Medulla oblongata (tissue), 1 donor: ENCODE measurements at regions not wholly inside any gene's neighbourhood (a gene's known extent, or its start where the extent isn't known, plus 50 kb on each side); places are given as distances from the start of the nearest gene placed in this dataset.
A peak's percentile ranks its signal among the peaks of the same experiment; 100 is the strongest.

ENCODE experiments used
- DNase-seq: peaks from one replicate; pipeline ENCODE4 v3.0.0-alpha.2; 2015; ENCODE audit errors: extremely low spot score

DNA sequence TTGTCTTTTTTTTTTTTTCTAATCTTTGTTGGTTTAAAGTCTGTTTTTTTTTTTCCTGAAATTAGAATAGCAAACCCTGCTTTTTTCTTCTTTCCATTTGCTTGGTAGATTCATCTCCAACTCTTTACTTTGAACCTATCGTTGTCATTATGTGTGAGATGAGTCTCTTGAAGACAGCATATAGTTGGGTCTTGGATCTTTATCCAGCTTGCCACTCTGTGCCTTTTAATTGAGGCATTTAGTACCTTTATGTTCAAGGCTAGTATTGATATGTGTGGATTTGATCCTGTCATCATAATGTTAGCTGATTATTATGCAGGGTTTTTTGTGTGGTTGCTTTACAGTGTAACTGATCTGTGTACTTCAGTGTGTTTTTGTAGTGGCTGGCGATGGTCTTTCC, 383.8 kb downstream of the MAN2A1 start:
- DNase-seq: no peak

DNA sequence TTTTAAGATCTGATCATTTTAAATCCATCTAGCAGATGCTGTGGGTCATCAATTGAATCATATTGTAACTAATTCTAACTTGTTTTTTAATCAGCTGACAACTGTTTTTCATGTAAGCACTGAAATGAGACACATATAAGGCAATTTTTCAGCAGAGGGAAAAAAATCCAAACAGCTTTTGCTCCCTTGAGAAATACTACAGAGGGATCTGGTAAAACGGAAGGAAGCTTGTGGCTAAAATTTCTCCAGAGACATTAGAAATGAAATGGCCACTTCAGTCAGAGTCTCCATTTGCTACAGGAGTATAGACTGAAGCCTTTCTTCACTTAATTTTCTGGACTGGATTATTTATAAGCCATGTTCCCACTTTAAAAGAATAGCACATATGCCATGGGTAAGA, 385.9 kb downstream of the MAN2A1 start:
- DNase-seq: no peak

DNA sequence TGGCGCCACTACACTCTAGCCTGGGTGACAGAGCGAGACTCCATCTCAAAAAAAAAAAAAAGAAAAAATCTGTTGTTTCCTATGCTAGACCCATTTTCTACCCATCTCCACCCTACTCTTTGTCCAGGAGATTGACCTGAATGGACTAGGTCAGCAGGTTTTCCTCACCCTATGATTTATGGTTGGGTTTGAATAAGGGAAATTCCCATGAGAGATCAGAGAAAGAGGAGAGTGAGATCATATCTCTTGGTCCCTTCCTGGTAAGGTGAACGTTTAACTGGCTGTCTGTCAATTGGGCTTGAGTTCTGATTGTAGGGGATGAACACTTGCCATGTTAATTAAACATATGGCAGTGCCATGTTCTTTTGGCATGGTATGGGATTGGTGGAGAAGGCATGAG, 387.4 kb downstream of the MAN2A1 start:
- no peak for DNase-seq

DNA sequence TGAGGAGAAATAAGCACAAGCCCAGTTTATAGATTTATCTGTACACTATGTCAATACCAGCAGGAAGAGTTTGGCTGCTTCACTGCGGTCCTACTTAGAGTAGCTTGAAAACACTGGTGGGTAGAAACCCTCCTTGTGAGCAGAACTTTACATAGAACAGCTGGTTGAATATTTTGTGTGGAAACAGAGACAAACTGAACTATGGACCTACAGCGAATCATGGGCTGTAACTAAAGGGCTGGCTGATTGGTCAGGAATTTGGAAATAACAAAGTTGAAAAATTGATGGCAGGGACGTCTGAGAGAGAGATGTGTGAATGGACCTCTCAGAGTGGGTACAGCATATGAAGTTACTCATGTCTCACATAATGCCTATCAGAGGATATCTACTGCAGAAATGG, 392.5 kb downstream of the MAN2A1 start:
- no peak for DNase-seq

DNA sequence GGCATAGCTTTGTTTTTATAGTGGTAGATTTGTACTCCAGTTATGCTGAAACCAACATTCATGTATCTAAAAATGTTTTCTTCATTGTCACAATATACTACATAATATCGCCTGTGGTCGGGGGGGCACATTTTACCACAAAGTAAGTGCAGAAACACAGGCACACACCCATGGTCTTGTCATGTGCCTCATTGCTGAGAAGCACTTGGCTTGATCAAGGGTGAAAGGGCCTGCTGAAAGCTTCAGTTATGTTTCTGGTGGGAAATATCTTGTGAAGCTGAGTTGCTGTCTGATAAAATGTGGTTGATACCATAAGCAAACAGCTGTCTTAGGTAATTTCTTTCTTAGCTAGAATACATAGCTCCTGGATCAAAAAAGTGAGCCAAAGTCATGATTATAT, 393.1 kb downstream of the MAN2A1 start:
- no peak for DNase-seq

DNA sequence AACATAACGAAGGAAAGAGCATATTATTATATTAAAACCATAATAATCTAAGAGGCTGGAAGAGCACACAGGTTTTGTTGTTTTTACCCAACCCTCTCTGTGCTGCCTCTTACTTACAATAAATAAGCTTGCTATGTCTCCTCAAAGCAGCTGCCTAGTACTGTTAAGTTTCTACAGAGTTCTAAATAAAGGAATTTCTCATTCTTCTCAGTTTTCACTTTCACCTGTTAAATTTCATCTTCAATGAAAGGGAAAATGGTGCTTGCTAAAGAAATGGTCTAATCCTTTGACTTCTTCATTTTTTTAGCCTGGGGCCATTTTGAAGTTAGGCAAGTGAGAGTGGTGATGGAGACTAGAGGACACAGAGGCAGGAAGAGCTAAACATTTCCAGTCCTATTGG, 396.1 kb downstream of the MAN2A1 start:
- no peak for DNase-seq

DNA sequence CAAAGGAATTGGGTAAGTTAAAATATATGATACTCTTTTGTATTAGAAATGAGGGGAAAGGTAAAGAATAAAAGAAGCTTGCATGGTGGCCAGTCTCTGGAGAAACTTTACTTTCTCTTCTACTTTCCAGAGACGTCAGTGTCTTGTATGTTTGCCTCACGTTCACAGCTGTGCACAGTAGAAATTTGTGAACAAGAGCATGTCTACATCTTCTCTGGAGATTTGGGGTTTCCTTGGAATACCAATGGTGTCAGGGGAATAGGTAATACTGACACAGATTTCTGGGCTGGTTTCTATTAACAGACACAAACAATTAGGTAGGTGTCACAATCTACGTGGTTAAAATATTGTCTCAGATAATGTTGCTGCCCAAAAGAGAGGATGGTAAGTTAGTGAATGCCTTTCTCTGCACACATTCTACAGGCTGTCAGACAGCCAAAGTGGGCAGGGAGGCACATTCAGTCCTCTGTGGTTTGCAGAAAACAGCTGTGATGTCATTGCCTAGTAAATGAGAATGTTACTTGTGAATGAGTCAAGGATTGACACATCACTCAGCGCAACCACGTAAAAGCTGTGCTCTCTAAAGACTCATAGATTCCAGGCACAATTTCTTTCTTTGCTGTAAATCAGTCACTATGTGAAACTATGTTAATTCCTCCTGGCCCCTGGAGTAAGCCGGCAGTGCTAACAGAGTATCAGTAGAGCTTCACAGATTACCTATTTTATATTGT, 397.1 kb downstream of the MAN2A1 start:
- DNase-seq: peak; percentile 35

DNA sequence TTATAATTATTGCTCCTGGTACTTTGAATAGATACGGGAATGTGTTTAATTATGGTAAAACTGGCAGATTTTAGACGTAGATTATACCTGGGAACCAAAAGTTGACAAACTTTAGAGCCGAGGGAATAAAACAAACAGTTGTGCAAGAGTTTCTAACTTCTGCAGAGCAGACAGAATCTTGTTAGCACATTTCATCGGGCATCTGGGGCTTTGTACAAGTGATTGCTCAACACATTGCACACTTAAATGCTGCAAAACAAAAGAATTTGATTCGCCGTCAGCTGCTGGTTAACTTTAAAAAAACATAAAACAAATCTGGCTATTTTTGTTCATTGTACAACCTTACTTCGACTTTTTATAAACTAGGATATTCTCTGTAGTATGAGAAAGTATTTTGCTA, 398.1 kb downstream of the MAN2A1 start:
- peak; percentile 19 for DNase-seq

DNA sequence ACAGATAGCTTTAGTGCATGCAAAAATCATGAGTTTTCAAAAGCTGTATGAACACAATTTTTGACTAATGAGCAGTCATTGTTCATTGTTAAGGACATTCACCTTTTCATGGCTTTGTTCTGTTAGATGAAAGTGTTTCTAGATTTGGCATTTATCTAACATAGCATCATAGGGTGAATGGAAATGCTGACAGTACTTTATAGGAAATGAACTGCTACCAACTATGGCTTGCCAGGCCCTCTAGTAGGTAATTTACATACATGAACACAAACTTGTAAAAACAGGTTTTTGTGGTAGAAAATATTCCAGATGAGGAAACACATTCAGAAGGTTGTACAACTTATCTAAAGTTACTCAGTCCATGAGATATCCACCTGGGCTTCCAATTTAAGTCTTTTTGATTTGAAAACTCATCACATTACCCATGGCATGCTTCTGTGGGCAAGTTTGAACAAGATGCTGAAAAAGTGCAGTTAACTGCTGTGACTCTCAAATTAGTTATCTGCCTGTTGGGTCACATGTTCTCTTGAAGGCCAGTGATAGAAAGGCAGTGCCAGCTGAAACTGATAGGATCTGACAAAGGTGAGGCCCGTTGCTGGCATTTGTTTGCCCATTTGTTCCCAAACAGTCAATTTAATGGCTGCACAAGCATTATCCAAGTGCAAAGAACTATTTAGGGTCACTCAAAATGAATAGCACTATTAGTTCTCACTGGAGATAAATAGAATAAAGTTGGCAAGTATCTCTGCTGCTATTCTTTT, 399.1 kb downstream of the MAN2A1 start:
- no peak for DNase-seq

DNA sequence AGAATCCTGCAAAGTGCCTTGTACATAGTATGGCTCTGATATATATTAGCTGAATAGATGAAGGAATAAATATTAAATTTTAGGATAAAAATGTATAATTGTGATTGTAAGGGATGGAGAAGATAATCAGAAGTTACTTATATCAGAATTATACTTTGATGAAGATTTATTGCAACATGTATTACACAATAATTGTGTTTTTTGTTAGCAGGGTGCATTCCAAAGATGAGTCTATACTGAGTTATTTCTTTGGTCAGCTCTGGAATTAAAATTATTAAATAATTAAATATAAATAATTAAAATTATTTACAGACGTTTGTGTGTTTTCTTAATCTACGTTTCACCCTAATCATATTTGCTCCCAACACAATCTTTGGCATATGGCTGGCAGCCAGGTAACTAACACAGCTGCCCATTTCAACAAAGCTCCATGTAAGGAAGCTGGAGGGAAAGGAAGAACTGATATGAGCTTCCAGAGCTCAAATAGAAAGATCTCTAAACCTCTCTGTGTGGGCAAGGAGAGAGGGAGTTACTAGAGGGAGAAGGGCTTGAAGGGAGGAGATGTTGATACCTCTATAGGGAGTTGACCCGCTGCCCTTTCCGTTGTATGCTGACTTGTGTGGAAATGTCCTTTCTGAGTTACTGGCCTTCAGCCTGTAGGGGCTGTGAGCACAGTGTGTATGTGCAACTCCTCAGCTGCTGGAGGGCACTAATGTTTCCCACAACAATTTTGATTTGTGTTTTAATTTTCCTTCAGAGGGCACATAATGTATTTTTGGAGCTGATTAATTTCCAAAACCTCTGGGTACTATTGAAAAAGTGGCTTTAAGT, 403.4 kb downstream of the MAN2A1 start:
- no peak for DNase-seq

DNA sequence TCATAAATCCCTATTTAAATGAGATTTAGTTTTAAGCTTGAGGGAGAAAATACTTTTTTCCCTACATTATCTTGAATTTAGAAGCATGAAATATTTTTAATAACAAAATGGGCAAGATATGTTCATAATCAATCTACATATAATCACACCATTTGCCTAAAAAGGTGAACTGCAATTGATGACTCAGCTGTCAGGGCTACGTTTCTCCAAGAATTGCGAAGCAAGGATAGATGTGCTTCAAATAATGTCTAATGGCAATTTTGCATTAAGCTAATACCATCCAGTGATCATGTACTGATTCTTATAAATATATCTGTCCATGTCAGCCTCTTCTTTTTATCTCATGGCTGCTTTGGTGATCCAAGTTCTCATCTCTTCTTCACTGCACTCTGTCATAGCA, 404.4 kb downstream of the MAN2A1 start:
- DNase-seq: no peak

DNA sequence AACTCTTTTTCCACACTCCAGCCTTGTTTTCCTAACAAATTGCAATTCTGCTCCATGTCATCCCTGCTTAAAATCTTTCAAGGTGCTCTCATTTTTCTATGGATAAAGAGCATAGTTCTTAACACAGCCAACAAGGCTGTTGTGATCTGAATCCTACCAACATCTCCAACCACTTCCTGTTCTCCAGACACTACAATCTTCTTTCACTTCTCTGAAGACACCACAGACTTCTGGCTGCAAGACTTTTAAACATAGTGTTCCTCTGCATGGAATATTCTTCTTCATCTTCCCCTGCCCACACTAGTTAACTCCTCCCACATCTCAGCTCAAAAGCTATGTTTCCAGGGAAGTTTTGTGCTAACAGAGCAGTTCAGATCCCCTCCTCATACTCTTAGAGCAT, 404.8 kb downstream of the MAN2A1 start:
- peak; percentile 45 for DNase-seq

DNA sequence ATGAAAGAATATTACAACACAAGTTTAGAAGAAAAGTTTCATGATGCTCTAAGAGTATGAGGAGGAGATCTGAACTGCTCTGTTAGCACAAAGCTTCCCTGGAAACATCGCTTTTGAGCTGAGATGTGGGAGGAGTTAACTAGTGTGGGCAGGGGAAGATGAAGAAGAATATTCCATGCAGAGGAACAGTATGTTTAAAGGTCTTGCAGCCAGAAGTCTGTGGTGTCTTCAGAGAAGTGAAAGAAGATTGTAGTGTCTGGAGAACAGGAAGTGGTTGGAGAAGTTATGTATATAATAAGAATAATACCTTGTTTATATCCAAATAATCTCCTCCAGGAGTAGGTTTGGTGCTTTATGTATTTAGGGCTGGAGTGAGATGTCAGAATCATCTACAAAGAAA, 406.7 kb downstream of the MAN2A1 start:
- DNase-seq: peak; percentile 25

DNA sequence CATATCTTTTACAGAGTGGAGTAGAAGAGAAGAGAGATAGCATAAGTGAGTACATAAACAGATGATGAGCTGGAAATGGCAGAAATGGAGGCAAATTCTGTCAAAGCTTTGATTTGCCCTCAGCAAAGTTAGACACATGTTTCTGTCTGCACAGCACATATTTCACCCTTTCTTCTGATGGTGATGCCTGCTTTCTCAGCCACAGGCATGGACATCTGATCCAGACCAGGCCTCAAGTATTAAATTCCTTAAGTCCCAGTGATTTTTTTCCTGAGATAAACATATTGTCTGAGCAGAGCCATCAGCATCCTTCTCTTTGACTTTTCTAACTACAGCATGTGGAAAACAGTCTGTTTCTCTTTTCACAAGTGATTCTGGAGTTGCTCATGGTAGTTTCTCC, 409.8 kb downstream of the MAN2A1 start:
- no peak for DNase-seq

DNA sequence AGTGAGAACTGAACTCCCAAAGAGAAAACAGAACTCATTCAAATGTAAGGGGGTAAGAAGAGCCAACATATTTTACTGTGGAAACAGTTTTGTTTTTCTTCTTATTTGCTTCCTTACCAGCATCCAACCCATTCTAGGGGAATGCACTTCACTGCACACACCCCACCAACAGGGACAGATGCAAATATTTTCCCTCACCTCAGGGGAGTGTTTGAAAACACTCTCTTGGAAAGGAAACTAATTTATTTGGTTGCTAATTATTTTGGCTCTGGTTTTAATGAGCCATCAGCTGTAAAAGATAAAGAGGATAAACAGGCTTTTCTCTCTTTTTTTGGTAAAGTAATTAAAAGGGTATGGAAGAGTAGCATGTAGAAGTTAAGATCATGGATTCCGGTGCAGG, 413.4 kb downstream of the MAN2A1 start:
- DNase-seq: no peak

DNA sequence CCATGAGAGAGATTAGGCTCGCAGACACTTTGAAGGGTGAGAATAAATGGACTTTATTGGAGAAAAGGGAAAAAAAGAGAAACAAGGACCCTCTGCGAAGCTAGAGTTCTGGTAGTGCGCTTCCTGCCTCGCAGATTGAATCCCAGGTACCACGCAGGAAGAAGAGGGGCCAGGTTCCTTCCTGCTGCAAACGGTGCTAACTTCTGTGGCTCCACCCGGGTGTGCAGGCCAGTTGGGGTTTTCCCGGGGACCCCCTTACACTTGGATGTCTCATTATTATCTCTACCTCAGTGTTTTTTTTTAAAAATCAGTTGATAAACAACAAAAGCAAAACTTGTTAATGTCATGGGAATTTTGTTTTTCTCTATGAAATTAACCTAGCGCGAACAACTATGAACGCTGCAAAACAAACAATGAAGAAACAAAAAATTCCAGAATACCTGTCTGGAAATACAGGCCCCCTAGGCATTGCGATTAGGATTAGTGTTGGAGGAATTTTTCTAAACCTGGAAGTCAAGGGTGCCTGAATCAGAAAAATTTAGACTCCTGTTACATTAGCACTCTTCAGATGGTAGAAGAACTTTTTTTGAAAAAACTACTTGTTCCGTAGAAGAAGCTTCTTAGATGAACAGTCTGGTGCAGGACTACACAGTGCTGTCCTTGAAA, 414.5 kb downstream of the MAN2A1 start:
- no peak for DNase-seq

DNA sequence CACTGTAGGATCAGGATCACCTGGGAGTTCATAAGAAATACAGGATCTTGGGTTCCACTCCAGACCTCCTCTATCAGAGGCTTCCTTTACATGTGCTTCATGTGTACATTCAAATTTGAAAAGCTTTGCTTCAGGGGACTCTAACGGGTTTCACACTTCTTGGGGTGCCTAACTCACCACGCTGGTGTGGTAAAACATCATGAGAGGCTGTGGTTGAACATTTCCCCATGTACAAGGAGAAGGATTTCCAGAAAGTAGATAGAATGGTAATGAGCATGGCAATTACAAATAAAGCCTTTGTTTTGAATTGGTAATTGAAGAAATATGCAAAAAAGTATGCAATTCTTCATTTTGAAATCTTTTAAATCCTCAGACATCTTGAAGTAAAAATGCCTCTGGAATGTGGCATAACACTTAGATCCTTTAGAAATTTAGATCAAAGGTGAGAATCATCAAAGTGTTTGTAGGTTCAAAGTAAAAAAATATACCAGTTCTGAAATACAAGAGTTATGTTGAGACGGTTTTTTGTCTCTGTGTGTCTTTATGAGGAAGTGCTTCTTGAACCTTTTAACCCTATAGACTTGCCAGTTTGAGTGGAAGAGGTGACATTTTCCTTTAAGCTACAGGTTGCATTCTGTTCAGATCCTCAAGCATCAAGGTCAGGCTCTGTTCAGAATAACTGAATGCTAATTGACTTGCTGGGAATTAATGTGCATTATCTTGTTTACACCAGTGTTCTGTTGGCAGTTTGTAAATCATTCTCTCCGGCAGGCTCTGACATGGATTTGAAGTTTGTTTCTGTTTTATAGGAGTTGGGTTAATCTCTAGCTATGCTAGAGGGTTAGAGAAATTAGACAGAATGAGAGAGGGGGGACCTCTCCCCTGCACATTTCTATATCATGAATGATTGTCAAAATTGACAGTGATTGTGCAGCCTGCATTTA, 415.3 kb downstream of the MAN2A1 start:
- no peak for DNase-seq

DNA sequence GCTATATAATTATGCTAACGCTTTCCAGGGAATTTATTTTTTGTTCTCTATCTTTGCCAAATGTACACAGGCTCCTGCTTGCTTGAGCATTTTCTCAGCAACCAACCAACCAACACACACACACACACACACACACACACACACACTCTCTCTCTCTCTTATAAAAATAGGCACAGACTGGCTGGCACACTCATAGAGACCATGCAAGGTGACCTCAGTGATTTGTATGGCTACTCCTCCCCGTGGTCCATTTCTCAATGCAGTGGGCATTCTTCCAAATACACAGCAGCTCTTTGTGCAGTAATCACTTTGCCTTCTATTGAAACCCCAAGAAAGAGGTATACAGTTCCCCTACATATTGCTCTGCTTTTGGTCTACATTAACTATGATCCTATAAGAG, 416.0 kb downstream of the MAN2A1 start:
- peak; percentile 26 for DNase-seq

DNA sequence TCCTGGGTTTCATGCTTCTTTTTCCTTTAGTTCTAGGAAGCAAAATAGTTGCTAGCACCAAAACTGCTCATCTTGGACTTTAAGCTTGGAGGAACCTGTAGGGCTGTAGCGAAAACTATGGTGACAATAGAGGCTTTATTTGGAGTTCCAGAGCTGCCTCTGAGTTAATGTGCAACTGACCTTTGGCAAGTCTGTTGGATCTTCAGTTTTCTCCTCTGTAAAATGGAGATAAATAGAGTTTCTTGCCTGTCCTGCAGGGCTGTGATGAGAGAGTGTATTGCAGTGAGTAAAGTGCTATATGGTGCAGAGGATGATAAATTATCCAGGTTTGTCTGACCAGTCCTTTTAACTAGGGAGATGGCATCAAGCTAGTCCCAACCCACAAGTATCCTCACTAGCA, 417.0 kb downstream of the MAN2A1 start:
- DNase-seq: no peak

DNA sequence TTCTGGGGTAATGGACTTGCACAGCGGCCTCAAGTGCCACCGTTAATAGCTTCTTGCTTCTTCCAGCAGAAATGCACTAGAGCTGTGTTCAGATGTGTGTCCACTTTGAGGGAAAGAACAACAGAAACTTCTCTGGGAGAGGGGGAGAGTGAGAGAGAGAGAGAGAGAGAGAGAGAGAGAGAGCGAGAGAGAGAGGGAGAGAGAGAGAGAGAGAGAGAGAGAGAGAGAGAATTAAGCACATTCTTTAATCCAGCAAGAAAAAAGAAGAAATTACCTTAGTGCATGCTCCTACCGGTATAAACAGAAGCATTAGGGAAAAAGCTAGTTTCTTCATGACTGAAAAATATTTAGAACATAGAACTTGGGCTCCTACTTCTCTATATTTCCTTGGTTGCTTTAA, 418.8 kb downstream of the MAN2A1 start:
- no peak for DNase-seq

DNA sequence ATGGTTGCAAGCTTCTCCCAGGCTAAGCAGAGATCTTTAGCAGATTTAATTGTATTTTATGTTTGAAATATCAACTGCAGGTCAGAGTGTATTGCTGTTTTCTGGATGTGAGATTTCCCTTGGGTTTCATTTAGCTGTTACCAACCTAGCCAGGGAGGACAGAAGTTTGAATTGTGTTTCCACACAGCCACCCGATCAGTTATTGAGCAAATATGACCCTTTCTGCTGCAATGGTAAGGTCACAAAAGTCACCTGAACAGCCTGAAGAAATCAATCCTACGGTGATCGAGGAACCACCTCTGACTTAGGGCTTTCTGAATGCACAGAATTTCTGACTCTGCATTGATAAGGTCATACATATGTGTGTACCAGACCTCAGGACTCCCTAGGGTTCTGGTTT, 419.9 kb downstream of the MAN2A1 start:
- DNase-seq: no peak
